Mesenchymal stem cell (in vitro differentiated cells and primary cell): ENCODE measurements at regions not wholly inside any gene's neighbourhood (a gene's known extent, or its start where the extent isn't known, plus 50 kb on each side); places are given as distances from the start of the nearest gene placed in this dataset.

Source experiments
- DNase-seq: peaks from one replicate; pipeline ENCODE4 v3.0.0-alpha.2; 2013
- H2AFZ ChIP-seq: one replicate; pipeline ENCODE4 v1.6.1; 2013; ENCODE audit warnings: low read depth, mild to moderate bottlenecking, control low read depth, inconsistent platforms, low read length, moderate library complexity
- H2AK5ac ChIP-seq: 2 replicates; pipeline ENCODE4 v1.6.1; 2013; ENCODE audit warnings: low read length, moderate library complexity, mild to moderate bottlenecking, inconsistent platforms; ENCODE audit not compliant: severe bottlenecking
- H2BK120ac ChIP-seq: one replicate; pipeline ENCODE4 v1.6.1; 2013; ENCODE audit warnings: low read depth, mild to moderate bottlenecking, inconsistent platforms, low read length, moderate library complexity
- H2BK12ac ChIP-seq, 2 experiments: one replicate each; pipeline ENCODE4 v1.6.1; 2013; ENCODE audit warnings: inconsistent platforms in 2 of 2, low read length in 2 of 2, mild to moderate bottlenecking in 2 of 2, moderate library complexity in 2 of 2, control low read depth in 1 of 2
- H2BK15ac ChIP-seq: one replicate; pipeline ENCODE4 v1.6.1; 2013; ENCODE audit warnings: mild to moderate bottlenecking, low read depth, inconsistent platforms; ENCODE audit not compliant: poor library complexity, severe bottlenecking
- H2BK5ac ChIP-seq: 2 replicates; pipeline ENCODE4 v1.6.1; 2013; ENCODE audit warnings: low read depth, mild to moderate bottlenecking, low read length, control low read depth, inconsistent platforms; ENCODE audit not compliant: poor library complexity, severe bottlenecking
- H3K14ac ChIP-seq, 2 experiments: one replicate each; pipeline ENCODE4 v1.6.1; 2013; ENCODE audit warnings: inconsistent platforms in 2 of 2, low read length in 2 of 2, control low read depth in 1 of 2, mild to moderate bottlenecking in 1 of 2, moderate library complexity in 1 of 2
- H3K18ac ChIP-seq, 2 experiments: one replicate each; pipeline ENCODE4 v1.6.1; 2013; ENCODE audit warnings: inconsistent platforms in 2 of 2, low read length in 2 of 2, control low read depth in 1 of 2, low read depth in 1 of 2, mild to moderate bottlenecking in 1 of 2
- H3K23ac ChIP-seq, 2 experiments: one replicate each; pipeline ENCODE4 v1.6.1; 2013; ENCODE audit warnings: inconsistent platforms in 2 of 2, low read length in 2 of 2, mild to moderate bottlenecking in 2 of 2, moderate library complexity in 2 of 2, control low read depth in 1 of 2
- H3K27ac ChIP-seq: 2 replicates; pipeline ENCODE4 v1.5.1; 2013; ENCODE audit warnings: mild to moderate bottlenecking, moderate library complexity, low read length, control low read depth, inconsistent platforms; ENCODE audit not compliant: poor library complexity, severe bottlenecking
- H3K27me3 ChIP-seq, 2 experiments: 2 replicates each; pipeline versions ENCODE4 v1.6.1 to v1.7.0; 2013; ENCODE audit warnings: low read length in 2 of 2, mild to moderate bottlenecking in 2 of 2, moderate library complexity in 2 of 2, control low read depth in 1 of 2, inconsistent platforms in 1 of 2; ENCODE audit not compliant: control insufficient read depth in 1 of 2, insufficient read depth in 1 of 2
- H3K36me3 ChIP-seq, 2 experiments: 2 replicates each; pipeline versions ENCODE4 v1.6.1 to v1.7.0; 2013; ENCODE audit warnings: low read length in 2 of 2, control low read depth in 1 of 2, inconsistent platforms in 1 of 2, low read depth in 1 of 2, mild to moderate bottlenecking in 1 of 2; ENCODE audit not compliant: insufficient read depth in 2 of 2, control insufficient read depth in 1 of 2
- H3K4ac ChIP-seq, 2 experiments: one replicate each; pipeline ENCODE4 v1.6.1; 2013; ENCODE audit warnings: inconsistent platforms in 2 of 2, low read length in 2 of 2, mild to moderate bottlenecking in 2 of 2, moderate library complexity in 2 of 2, control low read depth in 1 of 2, low read depth in 1 of 2
- H3K4me1 ChIP-seq: 2 replicates; pipeline ENCODE4 v1.6.1; 2013; ENCODE audit warnings: low read depth, low read length, control low read depth; ENCODE audit not compliant: control insufficient read depth, insufficient read depth
- H3K4me2 ChIP-seq: 2 replicates; pipeline ENCODE4 v1.6.1; 2013; ENCODE audit warnings: low read length, mild to moderate bottlenecking, inconsistent platforms; ENCODE audit not compliant: poor library complexity, severe bottlenecking
- H3K4me3 ChIP-seq, 2 experiments: 2 replicates each; pipeline versions ENCODE4 v1.5.1 to v1.7.0; 2013; ENCODE audit warnings: low read length in 2 of 2, mild to moderate bottlenecking in 2 of 2, control low read depth in 1 of 2, low read depth in 1 of 2; ENCODE audit not compliant: insufficient read depth in 1 of 2
- H3K79me1 ChIP-seq: replicated peaks from 2 replicates; pipeline ENCODE4 v1.6.1; 2013; ENCODE audit warnings: mild to moderate bottlenecking, control low read depth, low read length, inconsistent platforms; ENCODE audit not compliant: poor library complexity, severe bottlenecking
- H3K9ac ChIP-seq: 2 replicates; pipeline ENCODE4 v1.7.0; 2013; ENCODE audit warnings: mild to moderate bottlenecking, low read length, moderate library complexity
- H3K9me3 ChIP-seq: 2 replicates; pipeline ENCODE4 v1.7.0; 2013; ENCODE audit warnings: mild to moderate bottlenecking, low read length; ENCODE audit not compliant: control insufficient read depth
- H4K8ac ChIP-seq: one replicate; pipeline ENCODE4 v1.6.1; 2013; ENCODE audit warnings: inconsistent platforms, mild to moderate bottlenecking, low read length, moderate library complexity
- H4K91ac ChIP-seq: one replicate; pipeline ENCODE4 v1.6.1; 2013; ENCODE audit warnings: mild to moderate bottlenecking, low read length, inconsistent platforms
- WGBS: methylation state at CpG from one replicate; pipeline ENCODE4 v1.1.7; 2013; ENCODE audit warnings: mixed read lengths; 5-methylcytosine and 5-hydroxymethylcytosine counted together

DNA sequence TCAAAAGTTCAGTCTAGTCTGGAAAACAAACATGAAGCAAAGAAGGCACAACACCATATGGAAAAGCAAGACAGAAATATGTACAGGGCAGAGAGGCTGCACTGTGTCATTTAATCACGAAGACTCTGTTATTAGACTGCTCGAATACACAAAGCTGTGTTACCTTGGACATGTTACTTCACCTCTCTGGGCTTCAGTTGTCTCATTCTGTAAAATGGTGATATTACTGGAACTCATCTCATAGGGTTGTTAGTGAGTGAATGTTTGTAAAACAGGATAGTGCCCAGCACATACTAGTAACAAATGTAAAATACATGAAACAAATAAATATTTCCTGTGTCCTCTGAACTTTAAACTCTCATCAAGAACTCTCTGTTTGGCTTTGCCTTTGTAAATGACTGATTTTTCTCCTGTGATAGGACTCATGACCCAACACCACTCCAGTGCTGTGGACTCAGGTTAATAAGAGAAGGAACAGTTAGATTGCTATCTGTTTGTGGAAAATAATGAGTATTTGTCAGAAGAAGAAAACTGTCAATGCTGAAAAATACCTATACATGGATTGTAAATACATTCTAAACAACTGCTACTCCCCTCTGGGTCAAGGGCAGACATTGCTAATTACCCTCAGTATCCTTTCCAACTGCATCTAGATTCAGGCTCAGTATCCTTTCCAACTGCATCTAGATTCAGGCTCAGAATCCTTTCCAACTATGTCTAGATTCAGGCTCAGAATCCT is 62.3 kb downstream of the ZIC5 start:
- H3K27me3 ChIP-seq = peaks cover 3 to 86% of the 10 kb centered on the region in 2 experiments
- H2BK120ac ChIP-seq = no peak overlapping the region
- no peak overlapping the region for H4K91ac ChIP-seq
- H2AK5ac ChIP-seq = no peak overlapping the region
- H3K18ac ChIP-seq = no peak overlapping the region
- H3K79me1 ChIP-seq = no peaks in the 10 kb centered on the region
- H3K4me1 ChIP-seq = peaks cover 4% of the 10 kb centered on the region
- no peak overlapping the region for H2AFZ ChIP-seq
- no peaks in the 10 kb centered on the region for H3K36me3 ChIP-seq
- DNase-seq = no peak
- WGBS = 97% methylated on average over 2 of the region's 2 CpGs
- H3K14ac ChIP-seq = no peak overlapping the region
- H2BK15ac ChIP-seq = no peak overlapping the region
- no peak overlapping the region for H3K4me2 ChIP-seq
- no peak overlapping the region for H3K9ac ChIP-seq
- H3K4ac ChIP-seq = no peak overlapping the region
- no peak overlapping the region for H3K27ac ChIP-seq
- H4K8ac ChIP-seq = no peak overlapping the region
- H2BK5ac ChIP-seq = no peak overlapping the region
- H3K23ac ChIP-seq = no peak overlapping the region
- no peak overlapping the region for H2BK12ac ChIP-seq
- H3K9me3 ChIP-seq = no peaks in the 10 kb centered on the region
- no peak overlapping the region for H3K4me3 ChIP-seq

DNA sequence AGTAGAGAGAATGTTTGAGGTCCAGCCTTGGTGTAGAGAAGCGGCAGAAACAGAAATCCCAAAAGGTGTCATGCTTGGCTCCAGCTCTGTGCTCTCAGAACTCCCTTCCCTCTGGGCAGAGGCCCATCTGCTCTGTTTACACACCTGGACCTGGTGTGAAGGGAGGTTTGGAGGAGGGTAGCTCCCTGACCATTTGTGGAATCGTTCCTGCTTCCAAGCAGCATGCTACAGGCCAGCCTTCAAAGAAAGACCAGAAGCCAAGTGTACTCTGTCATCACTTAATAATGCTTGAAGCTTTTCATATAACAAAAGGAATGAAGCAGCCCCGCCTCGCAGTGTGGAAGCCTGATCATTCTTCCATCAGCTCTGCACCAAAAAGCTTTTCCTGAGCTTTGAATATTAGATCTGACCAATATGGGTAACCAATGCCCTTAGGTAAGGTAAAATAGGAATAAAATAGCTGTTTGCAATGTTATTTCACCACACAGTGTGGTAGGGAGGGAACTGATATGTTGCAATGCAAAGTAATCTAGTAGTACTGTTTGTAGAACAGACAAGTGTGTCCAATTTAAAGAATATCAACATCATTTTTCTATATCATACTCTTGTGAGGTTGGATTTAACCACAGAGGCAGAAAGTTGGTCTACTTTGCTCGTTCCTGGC is 63.3 kb downstream of the ZIC5 start:
- H3K9ac ChIP-seq = no peak overlapping the region
- no peaks in the 10 kb centered on the region for H3K9me3 ChIP-seq
- H3K4ac ChIP-seq = no peak overlapping the region
- no peak overlapping the region for H3K27ac ChIP-seq
- no peak overlapping the region for H2BK15ac ChIP-seq
- H2AK5ac ChIP-seq = no peak overlapping the region
- no peak overlapping the region for H3K18ac ChIP-seq
- DNase-seq = no peak
- no peak overlapping the region for H2AFZ ChIP-seq
- no peak overlapping the region for H2BK120ac ChIP-seq
- no peak overlapping the region for H2BK5ac ChIP-seq
- H3K4me1 ChIP-seq = peaks cover 4% of the 10 kb centered on the region
- no peak overlapping the region for H3K4me2 ChIP-seq
- no peak overlapping the region for H4K8ac ChIP-seq
- H3K79me1 ChIP-seq = no peaks in the 10 kb centered on the region
- H3K23ac ChIP-seq = no peak overlapping the region
- H2BK12ac ChIP-seq = no peak overlapping the region
- H3K4me3 ChIP-seq = no peak overlapping the region
- no peak overlapping the region for H4K91ac ChIP-seq
- 54% methylated on average over 3 of the region's 5 CpGs for WGBS
- H3K36me3 ChIP-seq = no peaks in the 10 kb centered on the region
- H3K14ac ChIP-seq = no peak overlapping the region
- peaks cover 3 to 86% of the 10 kb centered on the region in 2 experiments for H3K27me3 ChIP-seq

DNA sequence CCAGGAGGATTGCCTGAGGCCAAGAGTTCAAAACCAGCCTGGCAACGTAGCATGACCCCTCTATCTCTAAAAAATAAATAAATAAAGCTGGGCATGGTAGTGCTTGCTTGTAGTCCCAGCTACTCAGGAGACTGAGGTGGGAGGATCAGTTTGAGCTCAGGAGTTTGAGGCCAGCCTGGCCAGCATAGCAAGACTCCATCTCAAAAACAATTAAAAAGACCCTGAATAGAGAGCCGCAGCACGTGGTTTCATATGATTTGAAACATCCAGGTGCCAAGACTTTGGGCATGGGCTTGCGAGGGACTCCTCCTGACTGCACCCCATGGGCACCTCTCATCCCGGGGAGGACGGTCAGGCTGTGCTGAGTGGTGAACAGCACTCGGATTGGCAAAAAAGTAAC is 63.9 kb downstream of the ZIC5 start:
- H2AK5ac ChIP-seq = no peak overlapping the region
- no peak overlapping the region for H2BK120ac ChIP-seq
- no peak overlapping the region for H3K4me3 ChIP-seq
- no peaks in the 10 kb centered on the region for H3K9me3 ChIP-seq
- no peak overlapping the region for H4K91ac ChIP-seq
- H3K27me3 ChIP-seq = peaks cover 3 to 88% of the 10 kb centered on the region in 2 experiments
- peaks cover 4% of the 10 kb centered on the region for H3K4me1 ChIP-seq
- H3K4ac ChIP-seq = no peak overlapping the region
- H2BK12ac ChIP-seq = no peak overlapping the region
- H4K8ac ChIP-seq = no peak overlapping the region
- H3K4me2 ChIP-seq = no peak overlapping the region
- H3K79me1 ChIP-seq = no peaks in the 10 kb centered on the region
- H3K14ac ChIP-seq = no peak overlapping the region
- no peak overlapping the region for H3K23ac ChIP-seq
- no peak overlapping the region for H3K27ac ChIP-seq
- DNase-seq = no peak
- H3K9ac ChIP-seq = no peak overlapping the region
- no peak overlapping the region for H2AFZ ChIP-seq
- no peak overlapping the region for H2BK15ac ChIP-seq
- no peak overlapping the region for H3K18ac ChIP-seq
- 91% methylated on average over 6 of the region's 7 CpGs for WGBS
- no peaks in the 10 kb centered on the region for H3K36me3 ChIP-seq
- no peak overlapping the region for H2BK5ac ChIP-seq

DNA sequence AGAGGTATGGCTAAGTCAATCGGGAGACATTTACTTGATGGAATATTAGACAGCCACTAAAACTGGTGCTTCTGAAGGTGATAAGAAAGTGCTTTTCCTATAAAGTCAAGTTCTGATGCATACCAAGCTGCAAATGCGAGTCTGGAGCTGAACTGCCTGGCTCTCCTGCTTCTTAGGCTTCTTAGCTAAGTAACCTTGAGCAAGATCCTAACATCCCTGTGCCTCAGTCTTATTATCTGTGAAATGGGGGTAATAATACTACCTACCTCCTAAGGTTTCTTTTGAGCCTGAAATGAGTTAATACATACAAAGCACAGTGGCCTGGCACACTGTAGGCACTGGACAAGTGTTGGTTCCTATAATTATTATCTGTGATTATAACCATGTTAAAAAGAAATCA is 64.5 kb downstream of the ZIC5 start:
- no peak overlapping the region for H2BK15ac ChIP-seq
- no peak overlapping the region for H2AFZ ChIP-seq
- H3K36me3 ChIP-seq = no peaks in the 10 kb centered on the region
- H3K4me2 ChIP-seq = no peak overlapping the region
- H4K8ac ChIP-seq = no peak overlapping the region
- no peak overlapping the region for H4K91ac ChIP-seq
- H3K9me3 ChIP-seq = no peaks in the 10 kb centered on the region
- no peak overlapping the region for H3K4ac ChIP-seq
- H2AK5ac ChIP-seq = no peak overlapping the region
- 60% methylated on average over 2 of the region's 2 CpGs for WGBS
- H3K27me3 ChIP-seq = peaks cover 3 to 84% of the 10 kb centered on the region in 2 experiments
- H2BK5ac ChIP-seq = no peak overlapping the region
- no peak overlapping the region for H3K23ac ChIP-seq
- no peak overlapping the region for H3K4me3 ChIP-seq
- H3K79me1 ChIP-seq = no peaks in the 10 kb centered on the region
- H3K27ac ChIP-seq = no peak overlapping the region
- H3K4me1 ChIP-seq = peaks cover 4% of the 10 kb centered on the region
- H3K18ac ChIP-seq = no peak overlapping the region
- H3K9ac ChIP-seq = no peak overlapping the region
- no peak overlapping the region for H3K14ac ChIP-seq
- DNase-seq = no peak
- no peak overlapping the region for H2BK12ac ChIP-seq
- H2BK120ac ChIP-seq = no peak overlapping the region
